Panc1 (cell line): ENCODE measurements at regions not wholly inside any gene's neighbourhood (a gene's known extent, or its start where the extent isn't known, plus 50 kb on each side); places are given as distances from the start of the nearest gene placed in this dataset.

Experiments used
- SIN3A ChIP-seq: IDR thresholded peaks from 2 replicates; pipeline ENCODE4 v1.6.1; 2012; ENCODE audit warnings: low read depth, mild to moderate bottlenecking, low read length, moderate library complexity, borderline replicate concordance; ENCODE audit not compliant: insufficient read depth
- TF ChIP-seq, protein P1 (sequence below): fragments of 450-650 bp; IDR thresholded peaks from 2 replicates; pipeline ENCODE4 v1.5.1; 2017; ENCODE audit warnings: mild to moderate bottlenecking
- TF ChIP-seq, protein P2 (sequence below), 2 experiments: IDR thresholded peaks; 2 replicates each; pipeline ENCODE4 v1.6.1; 2011 to 2012; ENCODE audit warnings: low read depth in 2 of 2, control low read depth in 1 of 2, low read length in 1 of 2, mild to moderate bottlenecking in 1 of 2, moderate library complexity in 1 of 2; ENCODE audit not compliant: insufficient read depth in 1 of 2

DNA sequence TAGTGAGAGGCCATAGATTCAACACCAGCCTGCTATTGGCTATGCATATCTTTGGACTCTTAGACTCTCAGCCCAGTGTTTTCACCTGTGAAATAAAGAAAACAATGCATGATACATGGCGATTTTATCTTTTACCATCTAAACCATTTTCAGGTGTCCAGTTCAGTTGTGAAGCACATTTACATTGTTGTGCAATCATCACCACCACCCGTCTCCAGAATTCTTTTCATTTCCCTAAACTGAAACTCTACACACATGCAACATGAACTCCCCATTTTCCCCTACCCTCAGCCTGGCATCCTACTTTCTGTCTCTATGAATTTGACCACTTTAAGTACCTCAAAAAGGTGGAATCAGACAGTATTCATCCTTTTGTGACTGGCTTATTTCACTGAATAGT lies 420.6 kb downstream of the MED10 start:
- TF ChIP-seq, protein P1, sequence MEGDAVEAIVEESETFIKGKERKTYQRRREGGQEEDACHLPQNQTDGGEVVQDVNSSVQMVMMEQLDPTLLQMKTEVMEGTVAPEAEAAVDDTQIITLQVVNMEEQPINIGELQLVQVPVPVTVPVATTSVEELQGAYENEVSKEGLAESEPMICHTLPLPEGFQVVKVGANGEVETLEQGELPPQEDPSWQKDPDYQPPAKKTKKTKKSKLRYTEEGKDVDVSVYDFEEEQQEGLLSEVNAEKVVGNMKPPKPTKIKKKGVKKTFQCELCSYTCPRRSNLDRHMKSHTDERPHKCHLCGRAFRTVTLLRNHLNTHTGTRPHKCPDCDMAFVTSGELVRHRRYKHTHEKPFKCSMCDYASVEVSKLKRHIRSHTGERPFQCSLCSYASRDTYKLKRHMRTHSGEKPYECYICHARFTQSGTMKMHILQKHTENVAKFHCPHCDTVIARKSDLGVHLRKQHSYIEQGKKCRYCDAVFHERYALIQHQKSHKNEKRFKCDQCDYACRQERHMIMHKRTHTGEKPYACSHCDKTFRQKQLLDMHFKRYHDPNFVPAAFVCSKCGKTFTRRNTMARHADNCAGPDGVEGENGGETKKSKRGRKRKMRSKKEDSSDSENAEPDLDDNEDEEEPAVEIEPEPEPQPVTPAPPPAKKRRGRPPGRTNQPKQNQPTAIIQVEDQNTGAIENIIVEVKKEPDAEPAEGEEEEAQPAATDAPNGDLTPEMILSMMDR, result no peak
- no peak for TF ChIP-seq SIN3A
- TF ChIP-seq, protein P2, sequence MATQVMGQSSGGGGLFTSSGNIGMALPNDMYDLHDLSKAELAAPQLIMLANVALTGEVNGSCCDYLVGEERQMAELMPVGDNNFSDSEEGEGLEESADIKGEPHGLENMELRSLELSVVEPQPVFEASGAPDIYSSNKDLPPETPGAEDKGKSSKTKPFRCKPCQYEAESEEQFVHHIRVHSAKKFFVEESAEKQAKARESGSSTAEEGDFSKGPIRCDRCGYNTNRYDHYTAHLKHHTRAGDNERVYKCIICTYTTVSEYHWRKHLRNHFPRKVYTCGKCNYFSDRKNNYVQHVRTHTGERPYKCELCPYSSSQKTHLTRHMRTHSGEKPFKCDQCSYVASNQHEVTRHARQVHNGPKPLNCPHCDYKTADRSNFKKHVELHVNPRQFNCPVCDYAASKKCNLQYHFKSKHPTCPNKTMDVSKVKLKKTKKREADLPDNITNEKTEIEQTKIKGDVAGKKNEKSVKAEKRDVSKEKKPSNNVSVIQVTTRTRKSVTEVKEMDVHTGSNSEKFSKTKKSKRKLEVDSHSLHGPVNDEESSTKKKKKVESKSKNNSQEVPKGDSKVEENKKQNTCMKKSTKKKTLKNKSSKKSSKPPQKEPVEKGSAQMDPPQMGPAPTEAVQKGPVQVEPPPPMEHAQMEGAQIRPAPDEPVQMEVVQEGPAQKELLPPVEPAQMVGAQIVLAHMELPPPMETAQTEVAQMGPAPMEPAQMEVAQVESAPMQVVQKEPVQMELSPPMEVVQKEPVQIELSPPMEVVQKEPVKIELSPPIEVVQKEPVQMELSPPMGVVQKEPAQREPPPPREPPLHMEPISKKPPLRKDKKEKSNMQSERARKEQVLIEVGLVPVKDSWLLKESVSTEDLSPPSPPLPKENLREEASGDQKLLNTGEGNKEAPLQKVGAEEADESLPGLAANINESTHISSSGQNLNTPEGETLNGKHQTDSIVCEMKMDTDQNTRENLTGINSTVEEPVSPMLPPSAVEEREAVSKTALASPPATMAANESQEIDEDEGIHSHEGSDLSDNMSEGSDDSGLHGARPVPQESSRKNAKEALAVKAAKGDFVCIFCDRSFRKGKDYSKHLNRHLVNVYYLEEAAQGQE (IDR thresholded peaks at IDR 0.05; ENCODE audit: insufficient read depth in 1 of 2, low read depth in 2 of 2, low read length in 1 of 2), result no peak
